ENCODE measurements at regions not wholly inside any gene's neighbourhood (a gene's known extent, or its start where the extent isn't known, plus 50 kb on each side); places are given as distances from the start of the nearest gene placed in this dataset.

- ATAC-seq (ENCODE audit: low FRiP score in 2 of 2) (no peak), DNase-seq (no peak)
- no peaks in the 10 kb centered on the region for H3K27me3 ChIP-seq
- TF ChIP-seq CTCF (IDR thresholded peaks at IDR 0.05) (no peak), POLR2A (IDR thresholded peaks at IDR 0.05) (no peak), EP300 (IDR thresholded peaks at IDR 0.05) (no peak), POLR2AphosphoS5 (IDR thresholded peaks at IDR 0.05) (no peak)
- no peak overlapping the region for H3K27ac ChIP-seq
- 41 to 82% methylated on average over 2 of the region's 2 CpGs for WGBS, 2 donors
- no peaks in the 10 kb centered on the region for H3K36me3 ChIP-seq
- no peaks in the 10 kb centered on the region for H3K4me1 ChIP-seq
- H3K9me3 ChIP-seq: no peaks in the 10 kb centered on the region
- no peak overlapping the region for H3K4me3 ChIP-seq
Observed at GRCh38 chr10:111745982-111746381, 437.6 kb downstream of the GPAM start.

- Histone ChIP-seq H3K9me3 (no peaks in the 10 kb centered on the region), H3K4me3 (no peak overlapping the region), H3K27me3 (no peaks in the 10 kb centered on the region), H3K4me1 (no peaks in the 10 kb centered on the region), H3K36me3 (no peaks in the 10 kb centered on the region), H3K27ac (no peak overlapping the region)
- DNase-seq (no peak), ATAC-seq (ENCODE audit: low FRiP score in 2 of 2) (peak in 1 of 2 donors; percentile 19)
- no peak for TF ChIP-seq EP300 (IDR thresholded peaks at IDR 0.05)
- TF ChIP-seq CTCF (IDR thresholded peaks at IDR 0.05): no peak
- TF ChIP-seq POLR2A (IDR thresholded peaks at IDR 0.05): no peak
- TF ChIP-seq POLR2AphosphoS5 (IDR thresholded peaks at IDR 0.05): no peak
- 80 to 91% methylated on average over 1 of the region's 1 CpG for WGBS, 2 donors
Observed at GRCh38 chr10:111747751-111748150, 435.8 kb downstream of the GPAM start.

GRCh38 chr10:111748184-111748583 is 435.4 kb downstream of the GPAM start:
- Histone ChIP-seq H3K36me3 (no peaks in the 10 kb centered on the region), H3K9me3 (no peaks in the 10 kb centered on the region), H3K27me3 (no peaks in the 10 kb centered on the region), H3K27ac (no peak overlapping the region), H3K4me3 (no peak overlapping the region), H3K4me1 (no peaks in the 10 kb centered on the region)
- DNase-seq: no peak
- 83% methylated on average over 2 of the region's 2 CpGs for WGBS, 2 donors
- no peak for TF ChIP-seq CTCF (IDR thresholded peaks at IDR 0.05)
- no peak for TF ChIP-seq POLR2A (IDR thresholded peaks at IDR 0.05)
- no peak for TF ChIP-seq POLR2AphosphoS5 (IDR thresholded peaks at IDR 0.05)
- no peak for TF ChIP-seq EP300 (IDR thresholded peaks at IDR 0.05)
- ATAC-seq (ENCODE audit: low FRiP score in 2 of 2): no peak

GRCh38 chr10:111750165-111750849 is 433.3 kb downstream of the GPAM start:
- no peak for ATAC-seq (ENCODE audit: low FRiP score in 2 of 2)
- Histone ChIP-seq H3K36me3 (no peaks in the 10 kb centered on the region), H3K9me3 (no peaks in the 10 kb centered on the region), H3K4me1 (no peaks in the 10 kb centered on the region), H3K27me3 (no peaks in the 10 kb centered on the region), H3K4me3 (no peak overlapping the region), H3K27ac (no peak overlapping the region)
- 52 to 59% methylated on average over 2 of the region's 2 CpGs for WGBS, 2 donors
- TF ChIP-seq EP300 (IDR thresholded peaks at IDR 0.05): no peak
- no peak for TF ChIP-seq POLR2A (IDR thresholded peaks at IDR 0.05)
- no peak for TF ChIP-seq POLR2AphosphoS5 (IDR thresholded peaks at IDR 0.05)
- TF ChIP-seq CTCF (IDR thresholded peaks at IDR 0.05): no peak
- DNase-seq: no peak

Measured in upper lobe of left lung (tissue), 6 donors.